ENCODE measurements at regions not wholly inside any gene's neighbourhood (a gene's known extent, or its start where the extent isn't known, plus 50 kb on each side); places are given as distances from the start of the nearest gene placed in this dataset.

DNA sequence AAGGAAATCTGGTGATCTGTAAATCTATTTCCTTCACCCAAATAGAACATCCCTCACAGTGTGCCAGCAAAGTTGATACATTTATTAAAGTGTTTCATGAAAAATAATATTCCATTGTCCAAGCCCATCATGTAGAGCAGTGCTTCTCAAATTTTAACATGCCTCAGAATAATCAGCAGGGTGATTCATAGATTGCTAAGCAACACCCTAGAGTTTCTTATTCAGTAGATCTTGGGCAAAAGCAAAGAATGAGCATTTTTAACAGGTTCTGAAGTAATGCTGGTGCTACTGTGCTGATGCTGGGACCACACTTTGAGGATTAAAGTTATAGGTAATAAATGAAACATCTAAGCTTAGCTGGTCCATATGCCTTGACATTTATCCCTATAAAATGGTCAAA is 210.5 kb downstream of the ZIC4 start:
- TF ChIP-seq EZH2phosphoT487 (IDR thresholded peaks at IDR 0.05; ENCODE audit: borderline replicate concordance, low read length) = no peak
- TF ChIP-seq, protein P1, sequence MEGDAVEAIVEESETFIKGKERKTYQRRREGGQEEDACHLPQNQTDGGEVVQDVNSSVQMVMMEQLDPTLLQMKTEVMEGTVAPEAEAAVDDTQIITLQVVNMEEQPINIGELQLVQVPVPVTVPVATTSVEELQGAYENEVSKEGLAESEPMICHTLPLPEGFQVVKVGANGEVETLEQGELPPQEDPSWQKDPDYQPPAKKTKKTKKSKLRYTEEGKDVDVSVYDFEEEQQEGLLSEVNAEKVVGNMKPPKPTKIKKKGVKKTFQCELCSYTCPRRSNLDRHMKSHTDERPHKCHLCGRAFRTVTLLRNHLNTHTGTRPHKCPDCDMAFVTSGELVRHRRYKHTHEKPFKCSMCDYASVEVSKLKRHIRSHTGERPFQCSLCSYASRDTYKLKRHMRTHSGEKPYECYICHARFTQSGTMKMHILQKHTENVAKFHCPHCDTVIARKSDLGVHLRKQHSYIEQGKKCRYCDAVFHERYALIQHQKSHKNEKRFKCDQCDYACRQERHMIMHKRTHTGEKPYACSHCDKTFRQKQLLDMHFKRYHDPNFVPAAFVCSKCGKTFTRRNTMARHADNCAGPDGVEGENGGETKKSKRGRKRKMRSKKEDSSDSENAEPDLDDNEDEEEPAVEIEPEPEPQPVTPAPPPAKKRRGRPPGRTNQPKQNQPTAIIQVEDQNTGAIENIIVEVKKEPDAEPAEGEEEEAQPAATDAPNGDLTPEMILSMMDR (IDR thresholded peaks at IDR 0.05; ENCODE audit: low read depth, low read length, poor library complexity, severe bottlenecking) = no peak

Measured in DOHH2 (cell line).